Gastroesophageal sphincter (tissue), 4 donors: ENCODE measurements at regions not wholly inside any gene's neighbourhood (a gene's known extent, or its start where the extent isn't known, plus 50 kb on each side); places are given as distances from the start of the nearest gene placed in this dataset.

Source experiments
- ATAC-seq: fragments of 150-250 bp; one replicate; pipeline ENCODE4 v1.9.1; 2016; ENCODE audit warnings: mild to moderate bottlenecking, moderate library complexity
- H3K27ac ChIP-seq, 4 donors: fragments of 200-600 bp; sonication (generic) in 3 of 4; 1 replicate in 3 of 4; 2 replicates in 1 of 4; pipeline ENCODE4 v1.5.1; 2016 to 2019
- H3K27me3 ChIP-seq: fragments of 200-600 bp; sonication (generic); one replicate; pipeline ENCODE4 v1.5.1; 2019
- H3K36me3 ChIP-seq, 2 donors: fragments of 200-600 bp; sonication (generic); one replicate each; pipeline ENCODE4 v1.5.1; 2019; ENCODE audit warnings: control low read depth in 1 of 2
- H3K4me1 ChIP-seq, 3 donors: fragments of 200-600 bp; sonication (generic); 1 replicate in 2 of 3; 2 replicates in 1 of 3; pipeline ENCODE4 v1.5.1; 2016 to 2019; ENCODE audit warnings: control low read depth in 2 of 3
- H3K4me3 ChIP-seq, 2 donors: fragments of 200-600 bp; sonication (generic); one replicate each; pipeline ENCODE4 v1.5.1; 2019; ENCODE audit warnings: mild to moderate bottlenecking in 1 of 2, moderate library complexity in 1 of 2
- H3K9me3 ChIP-seq, 3 donors: fragments of 200-600 bp; sonication (generic); one replicate each; pipeline ENCODE4 v1.5.1; 2017 to 2019; ENCODE audit warnings: control low read depth in 2 of 3
- CTCF ChIP-seq, 4 experiments: fragments of 200-600 bp in 2 of 4; fragments of 450-650 bp in 2 of 4; sonication (generic) in 1 of 4; IDR thresholded peaks; one replicate each; pipeline ENCODE4 v1.5.1; 2017 to 2019; ENCODE audit warnings: antibody characterized with exemption in 4 of 4, mild to moderate bottlenecking in 2 of 4, moderate library complexity in 2 of 4
- EP300 ChIP-seq: sonication (generic); formaldehyde crosslinking; IDR thresholded peaks from one replicate; pipeline ENCODE4 v1.6.1; 2017; ENCODE audit warnings: antibody characterized with exemption, mild to moderate bottlenecking
- POLR2A ChIP-seq, 2 donors: fragments of 450-650 bp; IDR thresholded peaks; one replicate each; pipeline ENCODE4 v1.6.1; 2017; ENCODE audit warnings: antibody characterized with exemption in 2 of 2, mild to moderate bottlenecking in 2 of 2, moderate library complexity in 1 of 2
- POLR2AphosphoS5 ChIP-seq: sonication (generic); formaldehyde crosslinking; IDR thresholded peaks from one replicate; pipeline ENCODE4 v1.6.1; 2017; ENCODE audit warnings: antibody characterized with exemption
- WGBS, 2 donors: methylation state at CpG; one replicate each; pipeline ENCODE4 v1.1.5; 2018; ENCODE audit warnings: low coverage in 1 of 2; 5-methylcytosine and 5-hydroxymethylcytosine counted together

GRCh38 chr11:101321222-101321621 is 191.6 kb upstream of the PGR start:
- no peak for ATAC-seq
- Histone ChIP-seq H3K4me3 (no peak overlapping the region), H3K4me1 (no peaks in the 10 kb centered on the region), H3K36me3 (no peaks in the 10 kb centered on the region), H3K9me3 (no peaks in the 10 kb centered on the region), H3K27ac (no peak overlapping the region), H3K27me3 (no peaks in the 10 kb centered on the region)
- TF ChIP-seq EP300 = no peak
- TF ChIP-seq CTCF (IDR thresholded peaks at IDR 0.05) = no peak
- TF ChIP-seq POLR2AphosphoS5 = no peak
- no peak for TF ChIP-seq POLR2A (IDR thresholded peaks at IDR 0.05)
- 90 to 100% methylated on average over 1 to 2 of the region's 3 CpGs for WGBS, 2 donors

GRCh38 chr11:101306721-101307120 is 177.1 kb upstream of the PGR start:
- TF ChIP-seq POLR2AphosphoS5 = no peak
- TF ChIP-seq CTCF (IDR thresholded peaks at IDR 0.05) = no peak
- TF ChIP-seq POLR2A (IDR thresholded peaks at IDR 0.05) = no peak
- H3K36me3 ChIP-seq = no peaks in the 10 kb centered on the region
- no peaks in the 10 kb centered on the region for H3K27me3 ChIP-seq
- H3K4me1 ChIP-seq = no peaks in the 10 kb centered on the region
- H3K4me3 ChIP-seq = no peak overlapping the region
- peaks cover 0 to 5% (median 0%) of the 10 kb centered on the region in 3 donors for H3K9me3 ChIP-seq
- no peak overlapping the region for H3K27ac ChIP-seq
- ATAC-seq = no peak
- WGBS, 2 donors = 72 to 76% methylated on average over 3 of the region's 3 CpGs

GRCh38 chr11:101305496-101305895 is 175.9 kb upstream of the PGR start:
- H3K27ac ChIP-seq = no peak overlapping the region
- no peak for ATAC-seq
- no peaks in the 10 kb centered on the region for H3K36me3 ChIP-seq
- no peak for TF ChIP-seq POLR2AphosphoS5
- no peak for TF ChIP-seq POLR2A (IDR thresholded peaks at IDR 0.05)
- no peak for TF ChIP-seq EP300
- no peak for TF ChIP-seq CTCF (IDR thresholded peaks at IDR 0.05)
- H3K27me3 ChIP-seq = no peaks in the 10 kb centered on the region
- 56 to 77% methylated on average over 1 of the region's 1 CpG for WGBS, 2 donors
- H3K9me3 ChIP-seq = no peaks in the 10 kb centered on the region
- H3K4me3 ChIP-seq = no peak overlapping the region
- H3K4me1 ChIP-seq = no peaks in the 10 kb centered on the region

- no peaks in the 10 kb centered on the region for H3K36me3 ChIP-seq
- H3K27ac ChIP-seq = no peak overlapping the region
- WGBS, 2 donors = 68 to 69% methylated on average over 4 to 6 of the region's 6 CpGs
- peaks cover 0 to 8% (median 0%) of the 10 kb centered on the region in 3 donors for H3K9me3 ChIP-seq
- TF ChIP-seq CTCF (IDR thresholded peaks at IDR 0.05) (no peak), EP300 (no peak), POLR2AphosphoS5 (no peak), POLR2A (IDR thresholded peaks at IDR 0.05) (no peak)
- no peaks in the 10 kb centered on the region for H3K27me3 ChIP-seq
- no peaks in the 10 kb centered on the region for H3K4me1 ChIP-seq
- no peak overlapping the region for H3K4me3 ChIP-seq
- ATAC-seq = no peak
Measured at GRCh38 chr11:101299210-101299609, 169.6 kb upstream of the PGR start.

GRCh38 chr11:101296896-101297295 is 167.3 kb upstream of the PGR start:
- no peak for ATAC-seq
- H3K36me3 ChIP-seq = no peaks in the 10 kb centered on the region
- no peaks in the 10 kb centered on the region for H3K27me3 ChIP-seq
- no peak overlapping the region for H3K4me3 ChIP-seq
- H3K27ac ChIP-seq = no peak overlapping the region
- peaks cover 0 to 8% (median 0%) of the 10 kb centered on the region in 3 donors for H3K9me3 ChIP-seq
- no peak for TF ChIP-seq EP300
- TF ChIP-seq POLR2AphosphoS5 = no peak
- TF ChIP-seq CTCF (IDR thresholded peaks at IDR 0.05) = no peak
- TF ChIP-seq POLR2A (IDR thresholded peaks at IDR 0.05) = no peak
- no peaks in the 10 kb centered on the region for H3K4me1 ChIP-seq
